Stomach smooth muscle (tissue), 2 donors: ENCODE measurements at regions not wholly inside any gene's neighbourhood (a gene's known extent, or its start where the extent isn't known, plus 50 kb on each side); places are given as distances from the start of the nearest gene placed in this dataset.

ENCODE experiments used
- H3K27ac ChIP-seq: one replicate; pipeline ENCODE4 v1.7.0; 2013; ENCODE audit warnings: mild to moderate bottlenecking, low read length, inconsistent platforms
- H3K27me3 ChIP-seq, 2 donors: one replicate each; pipeline ENCODE4 v1.7.0; 2013; ENCODE audit warnings: low read length in 2 of 2; ENCODE audit not compliant: insufficient read depth in 2 of 2, control insufficient read depth in 1 of 2
- H3K36me3 ChIP-seq, 2 donors: one replicate each; pipeline ENCODE4 v1.7.0; 2013; ENCODE audit warnings: low read length in 2 of 2; ENCODE audit not compliant: control insufficient read depth in 2 of 2, insufficient read depth in 2 of 2
- H3K4me1 ChIP-seq: one replicate; pipeline ENCODE4 v1.7.0; 2013; ENCODE audit warnings: low read length; ENCODE audit not compliant: control insufficient read depth, insufficient read depth
- H3K4me3 ChIP-seq, 2 donors: one replicate each; pipeline ENCODE4 v1.7.0; 2013; ENCODE audit warnings: low read length in 2 of 2
- H3K9ac ChIP-seq, 2 donors: one replicate each; pipeline ENCODE4 v1.7.0; 2013; ENCODE audit warnings: low read length in 2 of 2, mild to moderate bottlenecking in 1 of 2
- H3K9me3 ChIP-seq, 2 donors: one replicate each; pipeline ENCODE4 v1.7.0; 2013; ENCODE audit warnings: low read length in 2 of 2; ENCODE audit not compliant: control insufficient read depth in 2 of 2
- donor health status: healthy.
- donor health status: Pancreatic carcinoma.

DNA sequence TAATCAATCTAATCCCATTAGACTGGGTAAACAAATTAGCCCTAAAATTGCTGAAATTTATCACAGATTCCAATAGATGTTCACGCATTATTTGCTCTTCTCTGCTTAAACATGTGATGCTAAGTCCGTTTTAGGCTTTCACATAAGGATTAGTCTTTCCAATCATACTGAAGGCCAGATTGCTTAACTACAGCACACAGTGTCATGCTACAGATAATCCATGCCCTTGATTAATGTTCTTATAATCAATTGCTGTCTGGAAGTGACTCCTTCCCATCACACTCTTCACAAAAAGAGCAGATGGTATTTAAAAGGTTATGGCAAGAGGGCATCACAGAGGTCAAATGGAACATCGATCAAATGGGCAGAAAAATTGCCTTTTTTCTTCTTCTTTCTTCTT, 471.5 kb upstream of the ROBO1 start:
- H3K27ac ChIP-seq = no peak overlapping the region
- no peaks in the 10 kb centered on the region for H3K9me3 ChIP-seq
- no peaks in the 10 kb centered on the region for H3K4me1 ChIP-seq
- no peaks in the 10 kb centered on the region for H3K27me3 ChIP-seq
- no peak overlapping the region for H3K4me3 ChIP-seq
- H3K36me3 ChIP-seq = no peaks in the 10 kb centered on the region
- H3K9ac ChIP-seq = no peak overlapping the region

DNA sequence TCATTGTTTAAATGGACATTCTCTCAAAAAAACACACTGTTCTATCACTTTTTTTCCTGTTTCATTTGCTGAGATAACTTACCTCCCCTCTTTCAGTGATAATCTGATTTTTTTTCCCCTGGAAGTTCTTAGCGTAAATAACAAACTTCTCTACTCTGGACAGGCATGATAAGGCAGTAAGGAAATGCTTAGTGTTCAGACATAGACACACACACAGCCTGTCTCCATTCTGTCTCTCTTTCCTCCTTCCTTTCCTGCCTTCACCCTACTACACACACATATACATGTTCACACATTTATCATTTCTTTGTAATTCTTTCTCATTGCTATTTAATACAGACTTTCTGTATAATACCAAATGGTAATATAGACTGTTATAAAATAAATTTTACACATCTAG, 470.8 kb upstream of the ROBO1 start:
- Histone ChIP-seq H3K9ac (no peak overlapping the region), H3K9me3 (no peaks in the 10 kb centered on the region), H3K27me3 (no peaks in the 10 kb centered on the region), H3K27ac (no peak overlapping the region), H3K4me1 (no peaks in the 10 kb centered on the region), H3K4me3 (no peak overlapping the region), H3K36me3 (no peaks in the 10 kb centered on the region)

DNA sequence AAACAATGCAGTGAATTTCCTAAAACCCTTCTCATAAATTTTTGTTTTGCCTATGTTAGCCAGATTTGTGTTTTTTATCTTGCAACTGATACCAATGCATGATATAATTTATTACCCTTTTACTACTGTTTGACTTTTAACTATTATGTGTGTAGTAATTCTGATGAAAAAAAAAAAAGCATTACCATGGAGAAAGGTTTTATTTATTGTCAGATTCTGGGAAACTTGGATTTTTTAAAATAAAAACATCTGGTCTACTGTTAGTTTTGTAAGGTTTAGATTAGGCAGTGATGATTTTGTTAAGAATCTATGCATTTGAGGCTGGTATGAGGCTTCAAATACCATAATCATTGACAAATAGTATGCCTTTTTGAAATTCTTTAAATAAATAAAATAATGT, 470.4 kb upstream of the ROBO1 start:
- Histone ChIP-seq H3K27ac (no peak overlapping the region), H3K9me3 (no peaks in the 10 kb centered on the region)

DNA sequence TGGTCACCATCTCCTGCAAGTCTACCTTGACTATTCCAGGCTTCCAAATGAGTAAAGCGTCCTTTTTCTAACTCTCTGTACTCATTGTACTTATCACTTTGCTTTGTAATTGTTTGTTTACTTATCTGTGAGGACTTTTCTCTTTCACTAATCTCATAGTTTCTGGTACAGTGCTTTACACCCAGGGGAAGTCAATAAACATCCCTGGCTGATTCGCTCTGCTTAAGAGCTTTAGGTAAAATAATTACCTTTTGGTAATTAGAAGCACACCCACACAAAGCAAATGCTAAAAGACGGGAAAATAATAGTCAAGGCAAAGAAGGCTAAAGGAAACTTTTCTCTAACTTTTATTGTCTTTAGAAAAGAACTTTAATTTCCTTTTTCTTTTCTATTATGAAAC, 466.9 kb upstream of the ROBO1 start:
- H3K4me1 ChIP-seq = no peaks in the 10 kb centered on the region
- no peaks in the 10 kb centered on the region for H3K27me3 ChIP-seq
- H3K9me3 ChIP-seq = no peaks in the 10 kb centered on the region
- H3K36me3 ChIP-seq = no peaks in the 10 kb centered on the region
- no peak overlapping the region for H3K9ac ChIP-seq
- no peak overlapping the region for H3K4me3 ChIP-seq
- no peak overlapping the region for H3K27ac ChIP-seq

More for the DNA sequence above, 470.4 kb upstream of the ROBO1 start:
- Histone ChIP-seq H3K9ac (no peak overlapping the region), H3K36me3 (no peaks in the 10 kb centered on the region), H3K4me3 (no peak overlapping the region), H3K27me3 (no peaks in the 10 kb centered on the region), H3K4me1 (no peaks in the 10 kb centered on the region)

GRCh38 chr3:80233576-80233975, 465.8 kb upstream of the ROBO1 start:
- Histone ChIP-seq H3K4me1 (no peaks in the 10 kb centered on the region), H3K9me3 (no peaks in the 10 kb centered on the region), H3K9ac (no peak overlapping the region), H3K36me3 (no peaks in the 10 kb centered on the region), H3K27ac (no peak overlapping the region), H3K4me3 (no peak overlapping the region), H3K27me3 (no peaks in the 10 kb centered on the region)

GRCh38 chr3:80232760-80233159, 465.0 kb upstream of the ROBO1 start:
- H3K27ac ChIP-seq = no peak overlapping the region
- H3K9me3 ChIP-seq = no peaks in the 10 kb centered on the region
- H3K36me3 ChIP-seq = no peaks in the 10 kb centered on the region
- H3K9ac ChIP-seq = no peak overlapping the region
- no peak overlapping the region for H3K4me3 ChIP-seq
- no peaks in the 10 kb centered on the region for H3K4me1 ChIP-seq
- no peaks in the 10 kb centered on the region for H3K27me3 ChIP-seq

DNA sequence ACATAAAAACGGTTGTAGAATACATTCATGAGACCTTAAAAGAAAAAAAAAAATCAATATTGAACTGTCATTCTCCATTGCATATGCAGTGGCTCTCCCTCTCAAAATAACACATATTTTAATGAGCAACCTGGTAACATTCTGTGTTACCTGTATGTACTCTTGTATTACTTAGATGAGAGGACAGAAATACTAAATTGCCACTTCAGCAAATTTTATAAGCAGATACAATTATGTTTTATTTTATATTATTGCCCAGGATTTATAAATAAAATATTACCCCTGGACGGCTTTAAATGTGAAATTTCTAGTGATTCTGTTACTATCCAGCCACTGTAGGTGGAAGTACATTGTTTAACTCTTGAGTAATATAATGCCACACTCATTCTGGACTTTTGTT, 463.2 kb upstream of the ROBO1 start:
- Histone ChIP-seq H3K4me1 (no peaks in the 10 kb centered on the region), H3K9ac (no peak overlapping the region), H3K9me3 (no peaks in the 10 kb centered on the region), H3K4me3 (no peak overlapping the region), H3K27me3 (no peaks in the 10 kb centered on the region), H3K27ac (no peak overlapping the region), H3K36me3 (no peaks in the 10 kb centered on the region)

DNA sequence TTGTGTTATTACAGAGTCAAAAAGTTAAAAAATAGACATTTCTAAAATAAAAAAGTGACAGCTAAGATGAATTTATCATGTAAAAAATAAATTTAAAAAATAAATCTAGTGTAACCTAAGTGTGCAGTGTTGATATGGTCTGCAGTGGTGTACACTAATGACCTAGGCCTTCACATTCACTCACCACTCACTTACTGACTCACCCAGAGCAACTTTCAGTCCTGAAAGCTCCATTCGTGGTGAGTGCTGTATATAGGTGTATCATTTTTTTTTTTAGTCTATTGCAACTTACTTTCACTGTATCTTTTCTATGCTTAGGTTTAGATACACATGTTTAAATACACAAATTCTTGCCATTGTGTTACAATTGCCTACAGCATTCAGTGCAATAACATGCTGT, 459.4 kb upstream of the ROBO1 start:
- no peak overlapping the region for H3K9ac ChIP-seq
- H3K27ac ChIP-seq = no peak overlapping the region
- no peaks in the 10 kb centered on the region for H3K27me3 ChIP-seq
- H3K9me3 ChIP-seq = no peaks in the 10 kb centered on the region
- H3K4me1 ChIP-seq = no peaks in the 10 kb centered on the region
- no peaks in the 10 kb centered on the region for H3K36me3 ChIP-seq
- H3K4me3 ChIP-seq = no peak overlapping the region

DNA sequence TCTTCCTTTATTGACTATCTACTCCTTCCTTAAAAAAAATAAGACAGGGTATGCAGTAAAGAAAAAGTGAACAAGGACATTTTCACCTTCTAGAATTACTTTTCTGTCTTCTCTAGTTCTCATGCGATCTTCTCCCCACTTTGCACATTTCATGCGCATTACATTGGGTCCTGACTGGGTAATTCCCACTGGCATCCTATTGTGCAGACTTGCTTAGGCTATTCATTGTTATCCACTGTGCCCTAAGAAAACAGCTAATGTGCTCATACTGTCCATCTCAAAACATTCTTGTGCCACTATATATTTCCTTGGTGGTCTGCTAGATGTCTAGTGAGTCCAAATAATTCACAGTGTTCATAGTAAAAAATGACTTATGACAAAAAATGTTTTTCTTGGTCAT, 447.4 kb upstream of the ROBO1 start:
- H3K4me3 ChIP-seq = no peak overlapping the region
- no peaks in the 10 kb centered on the region for H3K27me3 ChIP-seq
- H3K27ac ChIP-seq = no peak overlapping the region
- no peaks in the 10 kb centered on the region for H3K9me3 ChIP-seq
- no peaks in the 10 kb centered on the region for H3K4me1 ChIP-seq
- no peaks in the 10 kb centered on the region for H3K36me3 ChIP-seq
- H3K9ac ChIP-seq = no peak overlapping the region

- H3K36me3 ChIP-seq = no peaks in the 10 kb centered on the region
- H3K9me3 ChIP-seq = no peaks in the 10 kb centered on the region
- no peaks in the 10 kb centered on the region for H3K4me1 ChIP-seq
These were observed 445.3 kb upstream of the ROBO1 start for GRCh38 chr3:80213086-80213485.

DNA sequence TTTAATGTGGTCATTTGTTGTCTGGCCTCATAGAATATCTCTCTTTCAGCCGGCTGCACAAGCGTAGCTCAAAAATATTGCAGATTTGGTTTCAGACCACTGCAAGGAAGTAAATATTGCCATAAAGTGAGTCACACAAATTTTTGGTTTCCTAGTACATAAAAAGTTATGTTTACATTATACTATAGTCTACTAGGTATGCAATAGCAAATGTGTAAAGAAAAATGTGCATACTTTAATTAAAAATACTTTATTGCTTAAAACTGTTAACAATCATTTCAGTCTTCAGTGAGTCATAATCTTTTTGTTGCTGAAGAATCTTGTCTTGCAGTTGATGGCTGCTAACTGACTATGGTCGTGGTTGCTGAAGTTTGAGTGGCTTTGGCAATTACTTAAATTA, 425.1 kb upstream of the ROBO1 start:
- no peaks in the 10 kb centered on the region for H3K4me1 ChIP-seq

More at GRCh38 chr3:80213086-80213485, 445.3 kb upstream of the ROBO1 start:
- no peak overlapping the region for H3K9ac ChIP-seq
- no peaks in the 10 kb centered on the region for H3K27me3 ChIP-seq
- H3K4me3 ChIP-seq = no peak overlapping the region
- no peak overlapping the region for H3K27ac ChIP-seq

GRCh38 chr3:80190051-80190450, 422.3 kb upstream of the ROBO1 start:
- no peak overlapping the region for H3K4me3 ChIP-seq
- no peak overlapping the region for H3K27ac ChIP-seq
- H3K27me3 ChIP-seq = no peaks in the 10 kb centered on the region
- no peaks in the 10 kb centered on the region for H3K36me3 ChIP-seq
- H3K9ac ChIP-seq = no peak overlapping the region
- no peaks in the 10 kb centered on the region for H3K9me3 ChIP-seq
- H3K4me1 ChIP-seq = no peaks in the 10 kb centered on the region

More for the DNA sequence above, 425.1 kb upstream of the ROBO1 start:
- H3K4me3 ChIP-seq = no peak overlapping the region
- H3K9me3 ChIP-seq = no peaks in the 10 kb centered on the region
- no peaks in the 10 kb centered on the region for H3K27me3 ChIP-seq
- H3K9ac ChIP-seq = no peak overlapping the region
- H3K27ac ChIP-seq = no peak overlapping the region
- H3K36me3 ChIP-seq = no peaks in the 10 kb centered on the region
